ENCODE measurements at regions not wholly inside any gene's neighbourhood (a gene's known extent, or its start where the extent isn't known, plus 50 kb on each side); places are given as distances from the start of the nearest gene placed in this dataset.

DNA sequence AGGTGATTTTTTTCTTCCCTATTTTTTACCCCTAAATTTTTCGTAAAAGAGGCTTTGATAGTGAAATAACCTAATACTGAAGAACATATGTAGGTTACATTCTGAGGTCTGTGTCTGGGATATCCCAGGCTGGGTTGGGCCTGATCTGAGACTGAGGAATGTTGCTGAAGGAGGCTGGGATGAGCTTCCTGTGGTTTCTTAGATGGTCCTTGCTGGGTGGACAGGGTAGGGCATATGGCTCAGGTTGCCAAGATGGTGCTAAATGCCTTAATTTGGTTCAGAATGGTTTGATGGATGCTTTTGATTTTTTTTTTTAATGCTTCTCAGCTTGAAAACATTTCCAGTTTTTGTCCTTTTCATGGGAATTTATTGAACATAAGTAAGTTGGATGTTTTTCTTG, 124.6 kb upstream of the PMCH start:
- CTCF ChIA-PET (ENCODE audit: partially characterized antibody), result interaction anchor here (0.8 to 1.5 kb wide), 2 partner anchors 14 to 22 kb away, joined by 3 to 6 read pairs; no protein-coding TSS in a partner anchor
- FAIRE-seq, result no peak
- TF ChIP-seq, protein P1, sequence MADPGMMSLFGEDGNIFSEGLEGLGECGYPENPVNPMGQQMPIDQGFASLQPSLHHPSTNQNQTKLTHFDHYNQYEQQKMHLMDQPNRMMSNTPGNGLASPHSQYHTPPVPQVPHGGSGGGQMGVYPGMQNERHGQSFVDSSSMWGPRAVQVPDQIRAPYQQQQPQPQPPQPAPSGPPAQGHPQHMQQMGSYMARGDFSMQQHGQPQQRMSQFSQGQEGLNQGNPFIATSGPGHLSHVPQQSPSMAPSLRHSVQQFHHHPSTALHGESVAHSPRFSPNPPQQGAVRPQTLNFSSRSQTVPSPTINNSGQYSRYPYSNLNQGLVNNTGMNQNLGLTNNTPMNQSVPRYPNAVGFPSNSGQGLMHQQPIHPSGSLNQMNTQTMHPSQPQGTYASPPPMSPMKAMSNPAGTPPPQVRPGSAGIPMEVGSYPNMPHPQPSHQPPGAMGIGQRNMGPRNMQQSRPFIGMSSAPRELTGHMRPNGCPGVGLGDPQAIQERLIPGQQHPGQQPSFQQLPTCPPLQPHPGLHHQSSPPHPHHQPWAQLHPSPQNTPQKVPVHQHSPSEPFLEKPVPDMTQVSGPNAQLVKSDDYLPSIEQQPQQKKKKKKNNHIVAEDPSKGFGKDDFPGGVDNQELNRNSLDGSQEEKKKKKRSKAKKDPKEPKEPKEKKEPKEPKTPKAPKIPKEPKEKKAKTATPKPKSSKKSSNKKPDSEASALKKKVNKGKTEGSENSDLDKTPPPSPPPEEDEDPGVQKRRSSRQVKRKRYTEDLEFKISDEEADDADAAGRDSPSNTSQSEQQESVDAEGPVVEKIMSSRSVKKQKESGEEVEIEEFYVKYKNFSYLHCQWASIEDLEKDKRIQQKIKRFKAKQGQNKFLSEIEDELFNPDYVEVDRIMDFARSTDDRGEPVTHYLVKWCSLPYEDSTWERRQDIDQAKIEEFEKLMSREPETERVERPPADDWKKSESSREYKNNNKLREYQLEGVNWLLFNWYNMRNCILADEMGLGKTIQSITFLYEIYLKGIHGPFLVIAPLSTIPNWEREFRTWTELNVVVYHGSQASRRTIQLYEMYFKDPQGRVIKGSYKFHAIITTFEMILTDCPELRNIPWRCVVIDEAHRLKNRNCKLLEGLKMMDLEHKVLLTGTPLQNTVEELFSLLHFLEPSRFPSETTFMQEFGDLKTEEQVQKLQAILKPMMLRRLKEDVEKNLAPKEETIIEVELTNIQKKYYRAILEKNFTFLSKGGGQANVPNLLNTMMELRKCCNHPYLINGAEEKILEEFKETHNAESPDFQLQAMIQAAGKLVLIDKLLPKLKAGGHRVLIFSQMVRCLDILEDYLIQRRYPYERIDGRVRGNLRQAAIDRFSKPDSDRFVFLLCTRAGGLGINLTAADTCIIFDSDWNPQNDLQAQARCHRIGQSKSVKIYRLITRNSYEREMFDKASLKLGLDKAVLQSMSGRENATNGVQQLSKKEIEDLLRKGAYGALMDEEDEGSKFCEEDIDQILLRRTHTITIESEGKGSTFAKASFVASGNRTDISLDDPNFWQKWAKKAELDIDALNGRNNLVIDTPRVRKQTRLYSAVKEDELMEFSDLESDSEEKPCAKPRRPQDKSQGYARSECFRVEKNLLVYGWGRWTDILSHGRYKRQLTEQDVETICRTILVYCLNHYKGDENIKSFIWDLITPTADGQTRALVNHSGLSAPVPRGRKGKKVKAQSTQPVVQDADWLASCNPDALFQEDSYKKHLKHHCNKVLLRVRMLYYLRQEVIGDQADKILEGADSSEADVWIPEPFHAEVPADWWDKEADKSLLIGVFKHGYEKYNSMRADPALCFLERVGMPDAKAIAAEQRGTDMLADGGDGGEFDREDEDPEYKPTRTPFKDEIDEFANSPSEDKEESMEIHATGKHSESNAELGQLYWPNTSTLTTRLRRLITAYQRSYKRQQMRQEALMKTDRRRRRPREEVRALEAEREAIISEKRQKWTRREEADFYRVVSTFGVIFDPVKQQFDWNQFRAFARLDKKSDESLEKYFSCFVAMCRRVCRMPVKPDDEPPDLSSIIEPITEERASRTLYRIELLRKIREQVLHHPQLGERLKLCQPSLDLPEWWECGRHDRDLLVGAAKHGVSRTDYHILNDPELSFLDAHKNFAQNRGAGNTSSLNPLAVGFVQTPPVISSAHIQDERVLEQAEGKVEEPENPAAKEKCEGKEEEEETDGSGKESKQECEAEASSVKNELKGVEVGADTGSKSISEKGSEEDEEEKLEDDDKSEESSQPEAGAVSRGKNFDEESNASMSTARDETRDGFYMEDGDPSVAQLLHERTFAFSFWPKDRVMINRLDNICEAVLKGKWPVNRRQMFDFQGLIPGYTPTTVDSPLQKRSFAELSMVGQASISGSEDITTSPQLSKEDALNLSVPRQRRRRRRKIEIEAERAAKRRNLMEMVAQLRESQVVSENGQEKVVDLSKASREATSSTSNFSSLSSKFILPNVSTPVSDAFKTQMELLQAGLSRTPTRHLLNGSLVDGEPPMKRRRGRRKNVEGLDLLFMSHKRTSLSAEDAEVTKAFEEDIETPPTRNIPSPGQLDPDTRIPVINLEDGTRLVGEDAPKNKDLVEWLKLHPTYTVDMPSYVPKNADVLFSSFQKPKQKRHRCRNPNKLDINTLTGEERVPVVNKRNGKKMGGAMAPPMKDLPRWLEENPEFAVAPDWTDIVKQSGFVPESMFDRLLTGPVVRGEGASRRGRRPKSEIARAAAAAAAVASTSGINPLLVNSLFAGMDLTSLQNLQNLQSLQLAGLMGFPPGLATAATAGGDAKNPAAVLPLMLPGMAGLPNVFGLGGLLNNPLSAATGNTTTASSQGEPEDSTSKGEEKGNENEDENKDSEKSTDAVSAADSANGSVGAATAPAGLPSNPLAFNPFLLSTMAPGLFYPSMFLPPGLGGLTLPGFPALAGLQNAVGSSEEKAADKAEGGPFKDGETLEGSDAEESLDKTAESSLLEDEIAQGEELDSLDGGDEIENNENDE (IDR thresholded peaks at IDR 0.05; ENCODE audit: insufficient replicate concordance, low read length), result no peak

More for the DNA sequence above, 124.6 kb upstream of the PMCH start:
- no peak overlapping the region for H3K4ac ChIP-seq (replicated peaks; ENCODE audit: insufficient read length, low read depth, low read length)
- H2BK20ac ChIP-seq (ENCODE audit: low read length), result no peak overlapping the region
- no peak overlapping the region for H3K56ac ChIP-seq (replicated peaks; ENCODE audit: insufficient read length, low read depth, low read length)
- peaks cover 0 to 2% (median 0%) of the 10 kb centered on the region in 4 experiments; a peak in 1 of 7 replicates for H3K4me1 ChIP-seq (replicated peaks in 1 of 4; ENCODE audit: control insufficient read depth in 3 of 4, insufficient read depth in 4 of 4, low read length in 3 of 4)
- no peak overlapping the region for H4K8ac ChIP-seq (ENCODE audit: extremely low read depth, insufficient read depth, low read length)
- H4K91ac ChIP-seq (replicated peaks; ENCODE audit: insufficient read length, low read length), result no peak overlapping the region
- H3K27ac ChIP-seq (ENCODE audit: low read depth, low read length), result no peak overlapping the region
- no peaks in the 10 kb centered on the region for H4K20me1 ChIP-seq (replicated peaks in 1 of 2; ENCODE audit: control insufficient read depth in 1 of 2, insufficient read depth in 2 of 2, low read length in 2 of 2)
- POLR2A ChIA-PET (ENCODE audit: partially characterized antibody), result no interaction called here
- no peak overlapping the region for H4K5ac ChIP-seq (ENCODE audit: insufficient read length, low read depth, low read length)
- no peak overlapping the region for H2AK5ac ChIP-seq (ENCODE audit: low read depth, low read length)
- H3K4me3 ChIP-seq (ENCODE audit: extremely low read depth in 1 of 4, insufficient read depth in 2 of 4, low read depth in 3 of 4, low read length in 4 of 4), result no peak overlapping the region
- WGBS, 2 experiments (ENCODE audit: extremely low coverage in 1 of 2, insufficient coverage in 1 of 2, insufficient read length in 1 of 2, insufficient replicate concordance in 2 of 2, low coverage in 1 of 2, low lambda C conversion rate in 2 of 2, missing lambda C conversion rate in 1 of 2), result 94% methylated on average over 1 of the region's 1 CpG; no CpG with 5 or more reads in 1 of the 2 experiments
- no peaks in the 10 kb centered on the region for H3K79me1 ChIP-seq (ENCODE audit: low read depth, low read length)
- no peak overlapping the region for H3K18ac ChIP-seq (ENCODE audit: extremely low read depth, low read length)
- H3K36me3 ChIP-seq (ENCODE audit: control insufficient read depth in 2 of 4, insufficient read depth in 4 of 4, low read length in 3 of 4), result no peaks in the 10 kb centered on the region
- H3K4me2 ChIP-seq (ENCODE audit: insufficient read depth in 1 of 2, low read depth in 2 of 2, low read length in 2 of 2), result no peak overlapping the region
- no peak overlapping the region for H3K23ac ChIP-seq (ENCODE audit: insufficient read length)
- H2AFZ ChIP-seq (ENCODE audit: low read length), result no peak overlapping the region
- no peak overlapping the region for H2BK120ac ChIP-seq (replicated peaks; ENCODE audit: low read depth, low read length)
- no peaks in the 10 kb centered on the region for H3K27me3 ChIP-seq (replicated peaks in 1 of 4; ENCODE audit: control insufficient read depth in 3 of 4, extremely low read depth in 1 of 4, insufficient read depth in 3 of 4, low read length in 3 of 4)
- no peaks in the 10 kb centered on the region for H3K79me2 ChIP-seq (ENCODE audit: control insufficient read depth in 1 of 2, insufficient read depth in 2 of 2, low read length in 2 of 2)
- no peak overlapping the region for H3K9ac ChIP-seq (replicated peaks in 1 of 4; ENCODE audit: extremely low read depth in 1 of 4, low read depth in 3 of 4, low read length in 3 of 4)
- no peak for DNase-seq (ENCODE audit: low read depth in 1 of 2, low spot score in 2 of 2)
- no peak overlapping the region for H3K14ac ChIP-seq (ENCODE audit: insufficient read length)
- no peak overlapping the region for H2BK5ac ChIP-seq (ENCODE audit: low read depth, low read length)
- 0 out of 4 replicates have a peak, but pooled peaks cover 0 to 2% of the 10 kb centered on the region in 2 experiments for H3K9me3 ChIP-seq (ENCODE audit: insufficient read depth in 2 of 2, low read depth in 1 of 2, low read length in 1 of 2)
- no peak overlapping the region for H2BK12ac ChIP-seq (ENCODE audit: low read depth, low read length)
- no peaks in the 10 kb centered on the region for H3K23me2 ChIP-seq (ENCODE audit: low read depth, low read length)
- H2BK15ac ChIP-seq (ENCODE audit: low read length), result no peak overlapping the region
